ENCODE measurements at regions not wholly inside any gene's neighbourhood (a gene's known extent, or its start where the extent isn't known, plus 50 kb on each side); places are given as distances from the start of the nearest gene placed in this dataset.
"Not testable (repeated sequence)": the region's sequence is repeated elsewhere in the genome, so short reads cannot be mapped to it uniquely, and the experiment has no call there.

GRCh38 chr2:81462420-81462819 is 1157.9 kb upstream of the LRRTM1 start:
- DNase-seq, result no peak
- TF ChIP-seq GATA1 (IDR thresholded peaks at IDR 0.05; ENCODE audit: low read depth, low read length) (no peak), POLR2A (IDR thresholded peaks at IDR 0.05; ENCODE audit: low read length) (no peak)

- no peak for DNase-seq
- no peak for TF ChIP-seq GATA1 (IDR thresholded peaks at IDR 0.05; ENCODE audit: low read depth, low read length)
- TF ChIP-seq POLR2A (IDR thresholded peaks at IDR 0.05; ENCODE audit: low read length), result no peak
Observed at GRCh38 chr2:81445176-81445575, 1140.6 kb upstream of the LRRTM1 start.

- TF ChIP-seq POLR2A (IDR thresholded peaks at IDR 0.05; ENCODE audit: low read length), result no peak
- no peak for TF ChIP-seq GATA1 (IDR thresholded peaks at IDR 0.05; ENCODE audit: low read depth, low read length)
- DNase-seq, result no peak
Observed at GRCh38 chr2:81437456-81438000, 1133.0 kb upstream of the LRRTM1 start.

- no peak for DNase-seq
- TF ChIP-seq GATA1 (IDR thresholded peaks at IDR 0.05; ENCODE audit: low read depth, low read length) (no peak), POLR2A (IDR thresholded peaks at IDR 0.05; ENCODE audit: low read length) (no peak)
Observed at GRCh38 chr2:81436256-81436655, 1131.7 kb upstream of the LRRTM1 start.

GRCh38 chr2:81412681-81413080 is 1108.1 kb upstream of the LRRTM1 start:
- TF ChIP-seq POLR2A (IDR thresholded peaks at IDR 0.05; ENCODE audit: low read length) (no peak), GATA1 (IDR thresholded peaks at IDR 0.05; ENCODE audit: low read depth, low read length) (no peak)
- no peak for DNase-seq

GRCh38 chr2:81403508-81403907 is 1099.0 kb upstream of the LRRTM1 start:
- DNase-seq, result no peak

GRCh38 chr2:81396417-81397019 is 1092.0 kb upstream of the LRRTM1 start:
- TF ChIP-seq GATA1 (IDR thresholded peaks at IDR 0.05; ENCODE audit: low read depth, low read length), result no peak
- no peak for TF ChIP-seq POLR2A (IDR thresholded peaks at IDR 0.05; ENCODE audit: low read length)
- DNase-seq, result no peak

More at GRCh38 chr2:81403508-81403907, 1099.0 kb upstream of the LRRTM1 start:
- TF ChIP-seq GATA1 (IDR thresholded peaks at IDR 0.05; ENCODE audit: low read depth, low read length) (no peak), POLR2A (IDR thresholded peaks at IDR 0.05; ENCODE audit: low read length) (no peak)

GRCh38 chr2:81395746-81396145 is 1091.2 kb upstream of the LRRTM1 start:
- no peak for TF ChIP-seq GATA1 (IDR thresholded peaks at IDR 0.05; ENCODE audit: low read depth, low read length)
- TF ChIP-seq POLR2A (IDR thresholded peaks at IDR 0.05; ENCODE audit: low read length), result no peak

GRCh38 chr2:81389203-81389602 is 1084.7 kb upstream of the LRRTM1 start:
- peak; percentile 7 to 31 for DNase-seq
- no peak for TF ChIP-seq POLR2A (IDR thresholded peaks at IDR 0.05; ENCODE audit: low read length)
- TF ChIP-seq GATA1 (IDR thresholded peaks at IDR 0.05; ENCODE audit: low read depth, low read length), result no peak

More at GRCh38 chr2:81395746-81396145, 1091.2 kb upstream of the LRRTM1 start:
- no peak for DNase-seq

- TF ChIP-seq GATA1 (IDR thresholded peaks at IDR 0.05; ENCODE audit: low read depth, low read length), result no peak
- no peak for TF ChIP-seq POLR2A (IDR thresholded peaks at IDR 0.05; ENCODE audit: low read length)
- no peak for DNase-seq
Observed at GRCh38 chr2:81363800-81364199, 1059.2 kb upstream of the LRRTM1 start.

GRCh38 chr2:81362468-81362867 is 1057.9 kb upstream of the LRRTM1 start:
- not testable (repeated sequence) for DNase-seq

GRCh38 chr2:81355436-81355835 is 1050.9 kb upstream of the LRRTM1 start:
- TF ChIP-seq GATA1 (IDR thresholded peaks at IDR 0.05; ENCODE audit: low read depth, low read length) (no peak), POLR2A (IDR thresholded peaks at IDR 0.05; ENCODE audit: low read length) (no peak)
- DNase-seq, result no peak

- no peak for TF ChIP-seq GATA1 (IDR thresholded peaks at IDR 0.05; ENCODE audit: low read depth, low read length)
- no peak for TF ChIP-seq POLR2A (IDR thresholded peaks at IDR 0.05; ENCODE audit: low read length)
- no peak for DNase-seq
Observed at GRCh38 chr2:81334046-81334445, 1029.5 kb upstream of the LRRTM1 start.

GRCh38 chr2:81328968-81329367 is 1024.4 kb upstream of the LRRTM1 start:
- DNase-seq, result no peak
- TF ChIP-seq GATA1 (IDR thresholded peaks at IDR 0.05; ENCODE audit: low read depth, low read length) (no peak), POLR2A (IDR thresholded peaks at IDR 0.05; ENCODE audit: low read length) (no peak)

GRCh38 chr2:81327911-81328310 is 1023.4 kb upstream of the LRRTM1 start:
- TF ChIP-seq GATA1 (IDR thresholded peaks at IDR 0.05; ENCODE audit: low read depth, low read length) (no peak), POLR2A (IDR thresholded peaks at IDR 0.05; ENCODE audit: low read length) (no peak)
- DNase-seq, result no peak
